CD4-positive, alpha-beta T cell (primary cell): ENCODE measurements at regions not wholly inside any gene's neighbourhood (a gene's known extent, or its start where the extent isn't known, plus 50 kb on each side); places are given as distances from the start of the nearest gene placed in this dataset.

Experiments
- ATAC-seq: fragments of 200-7000 bp; cut with Tn5 transposase; one replicate; pipeline ENCODE4 v1.10.0; 2022; ENCODE audit warnings: mild to moderate bottlenecking; ENCODE audit not compliant: poor library complexity
- CTCF ChIA-PET: fragments of 350-600 bp; sonication (Branson Sonifier 250); formaldehyde crosslinking; loops from one replicate; lab custom pipeline; 2021; ENCODE audit warnings: antibody characterized with exemption, inconsistent platforms; lab: Charles Lee
- POLR2A ChIA-PET: fragments of 350-600 bp; sonication (Branson Sonifier 250); formaldehyde crosslinking; loops from one replicate; lab custom pipeline; 2021; ENCODE audit warnings: antibody characterized with exemption, inconsistent platforms; lab: Charles Lee
- DNase-seq, 14 experiments: peaks; one replicate each; pipeline ENCODE4 v3.0.0-alpha.2; 2013 to 2020; ENCODE audit warnings: mixed read lengths in 2 of 14
- H3K27ac ChIP-seq, 2 donors: one replicate each; pipeline versions ENCODE4 v1.5.1 to v1.7.0; 2013; ENCODE audit warnings: low read length in 2 of 2, low read depth in 1 of 2, mild to moderate bottlenecking in 1 of 2
- H3K27me3 ChIP-seq, 2 experiments: 1 replicate in 1 of 2; 2 replicates in 1 of 2; pipeline versions ENCODE4 v1.6.1 to v1.7.0; 2013; ENCODE audit warnings: low read length in 2 of 2, control low read depth in 1 of 2, mild to moderate bottlenecking in 1 of 2, moderate library complexity in 1 of 2; ENCODE audit not compliant: insufficient read depth in 2 of 2, control insufficient read depth in 1 of 2
- H3K36me3 ChIP-seq: one replicate; pipeline ENCODE4 v1.6.1; 2013; ENCODE audit warnings: low read length, control low read depth; ENCODE audit not compliant: insufficient read depth
- H3K4me1 ChIP-seq: one replicate; pipeline ENCODE4 v1.6.1; 2013; ENCODE audit warnings: low read length, control low read depth; ENCODE audit not compliant: insufficient read depth
- H3K4me3 ChIP-seq: one replicate; pipeline ENCODE4 v1.5.1; 2013; ENCODE audit warnings: mild to moderate bottlenecking, low read length, moderate library complexity
- H3K9me3 ChIP-seq, 2 experiments: 1 replicate in 1 of 2; 2 replicates in 1 of 2; pipeline versions ENCODE4 v1.6.1 to v1.7.0; 2013; ENCODE audit warnings: low read length in 2 of 2, mild to moderate bottlenecking in 2 of 2, control low read depth in 1 of 2, moderate library complexity in 1 of 2; ENCODE audit not compliant: control insufficient read depth in 1 of 2, insufficient read depth in 1 of 2
- H3K27ac Mint-ChIP-seq: one replicate; pipeline ENCODE4 v1.8.0; 2020; ENCODE audit warnings: mixed read lengths
- H3K27me3 Mint-ChIP-seq: one replicate; pipeline ENCODE4 v1.8.0; 2021; ENCODE audit warnings: mixed read lengths
- H3K36me3 Mint-ChIP-seq: one replicate; pipeline ENCODE4 v1.8.0; 2021; ENCODE audit warnings: low read depth, mixed read lengths
- H3K4me1 Mint-ChIP-seq: one replicate; pipeline ENCODE4 v1.8.0; 2021; ENCODE audit warnings: low read depth, mixed read lengths
- H3K4me3 Mint-ChIP-seq: one replicate; pipeline ENCODE4 v1.8.0; 2020; ENCODE audit warnings: mild to moderate bottlenecking, mixed read lengths
- H3K9me3 Mint-ChIP-seq: one replicate; pipeline ENCODE4 v1.8.0; 2020; ENCODE audit warnings: mixed read lengths
- CTCF ChIP-seq: fragments of 200-600 bp; IDR thresholded peaks from one replicate; pipeline ENCODE4 v1.8.0; 2022; ENCODE audit warnings: antibody characterized with exemption, mild to moderate bottlenecking
- intact Hi-C, 2 experiments: fragments of 100-400 bp; cut with DNase I in 1 of 2; cut with micrococcal nuclease in 1 of 2; formaldehyde crosslinking; loops; one replicate each; pipeline versions ENCODE4 v1.15.1 to v1.9.0; 2023 to 2025; cut with DNase I, micrococcal nuclease

DNA sequence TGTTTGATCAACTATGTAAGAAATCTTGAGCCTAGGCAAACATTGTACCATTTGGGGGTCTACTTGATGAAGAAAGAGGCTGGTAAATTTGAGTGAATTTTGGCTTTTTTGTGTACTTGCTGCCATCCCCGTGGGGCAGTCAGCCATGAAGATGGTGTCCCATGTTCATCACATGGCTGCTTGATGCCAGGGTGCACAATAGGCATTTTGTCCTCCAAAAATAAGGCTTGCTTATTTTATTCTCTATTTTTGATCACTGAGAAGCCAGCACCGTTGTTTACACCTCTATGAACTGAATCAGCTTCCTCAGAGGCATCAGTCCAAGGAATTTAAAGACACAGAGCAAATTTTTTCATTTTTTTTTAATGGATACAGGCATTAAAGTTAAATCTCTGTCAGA, 1195.7 kb downstream of the AMY1C start:
- ChIA-PET POLR2A (no interaction called here), CTCF (no interaction called here)
- Mint-ChIP-seq H3K27ac (no peak overlapping the region), H3K36me3 (no peaks in the 10 kb centered on the region), H3K4me1 (no peaks in the 10 kb centered on the region), H3K9me3 (peaks cover 5% of the 10 kb centered on the region), H3K4me3 (no peak overlapping the region), H3K27me3 (no peaks in the 10 kb centered on the region)
- Histone ChIP-seq H3K27me3 (no peaks in the 10 kb centered on the region), H3K4me3 (no peak overlapping the region), H3K4me1 (no peaks in the 10 kb centered on the region), H3K36me3 (no peaks in the 10 kb centered on the region), H3K27ac (no peak overlapping the region), H3K9me3 (peaks cover 4 to 9% of the 10 kb centered on the region in 2 experiments)
- DNase-seq (no peak), ATAC-seq (no peak)
- intact Hi-C loops = no loop called here
- no peak for TF ChIP-seq CTCF

DNA sequence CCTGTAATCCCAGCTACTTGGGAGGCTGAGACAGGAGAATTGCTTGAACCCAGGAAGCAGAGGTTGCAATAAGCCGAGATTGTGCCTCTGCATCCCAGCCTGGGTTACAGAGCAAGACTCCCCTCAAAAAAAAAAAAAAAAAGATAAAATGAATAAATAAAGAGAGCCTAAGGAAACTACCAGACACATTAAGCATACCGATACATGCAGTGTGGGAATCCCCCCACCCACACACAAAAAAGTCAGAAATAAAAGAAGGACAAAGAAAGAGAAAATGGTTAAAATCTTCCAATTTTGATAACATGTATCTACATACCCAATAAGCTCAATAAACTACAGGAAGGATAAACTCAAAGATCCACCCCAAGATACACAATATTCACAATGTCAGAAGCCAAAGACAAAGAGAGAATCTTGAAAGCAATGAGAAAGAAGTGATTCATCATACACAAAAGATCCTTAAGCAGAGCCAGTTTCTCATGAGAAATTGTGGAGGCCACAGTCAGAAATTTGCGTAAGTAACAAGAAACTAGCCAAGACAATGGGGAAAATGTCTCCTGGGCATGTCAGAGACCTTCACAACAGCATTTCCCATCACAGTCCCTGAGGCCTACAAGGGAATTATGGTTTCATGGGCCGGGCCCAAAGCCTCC, 1197.0 kb downstream of the AMY1C start:
- H3K9me3 ChIP-seq = peaks cover 4 to 7% of the 10 kb centered on the region in 2 experiments
- peaks cover 5% of the 10 kb centered on the region for H3K9me3 Mint-ChIP-seq
- no peaks in the 10 kb centered on the region for H3K36me3 ChIP-seq
- no peak overlapping the region for H3K27ac Mint-ChIP-seq
- ChIA-PET POLR2A (no interaction called here), CTCF (no interaction called here)
- H3K4me1 ChIP-seq = no peaks in the 10 kb centered on the region
- intact Hi-C loops = no loop called here
- no peaks in the 10 kb centered on the region for H3K27me3 ChIP-seq
- H3K27ac ChIP-seq = no peak overlapping the region
- no peaks in the 10 kb centered on the region for H3K36me3 Mint-ChIP-seq
- H3K27me3 Mint-ChIP-seq = no peaks in the 10 kb centered on the region
- H3K4me3 ChIP-seq = no peak overlapping the region
- H3K4me1 Mint-ChIP-seq = no peaks in the 10 kb centered on the region
- no peak for ATAC-seq
- no peak for TF ChIP-seq CTCF
- DNase-seq = no peak
- H3K4me3 Mint-ChIP-seq = no peak overlapping the region

GRCh38 chr1:104953555-104953954, 1203.9 kb downstream of the AMY1C start:
- no peak overlapping the region for H3K27ac ChIP-seq
- no peaks in the 10 kb centered on the region for H3K27me3 ChIP-seq
- H3K4me1 Mint-ChIP-seq = no peaks in the 10 kb centered on the region
- H3K9me3 Mint-ChIP-seq = peaks cover 3% of the 10 kb centered on the region
- DNase-seq = no peak
- no peak for TF ChIP-seq CTCF
- peaks cover 0 to 4% of the 10 kb centered on the region in 2 experiments for H3K9me3 ChIP-seq
- POLR2A ChIA-PET = no interaction called here
- H3K4me3 Mint-ChIP-seq = no peak overlapping the region
- H3K36me3 ChIP-seq = no peaks in the 10 kb centered on the region
- no peak overlapping the region for H3K27ac Mint-ChIP-seq
- intact Hi-C loops = no loop called here
- no peaks in the 10 kb centered on the region for H3K27me3 Mint-ChIP-seq
- no peak for ATAC-seq
- CTCF ChIA-PET = no interaction called here
- no peak overlapping the region for H3K4me3 ChIP-seq
- no peaks in the 10 kb centered on the region for H3K36me3 Mint-ChIP-seq
- H3K4me1 ChIP-seq = no peaks in the 10 kb centered on the region
